Heart left ventricle (tissue), 16 donors: ENCODE measurements at regions not wholly inside any gene's neighbourhood (a gene's known extent, or its start where the extent isn't known, plus 50 kb on each side); places are given as distances from the start of the nearest gene placed in this dataset.

Experiments
- ATAC-seq, 4 donors: fragments of 200-7000 bp; cut with Tn5 transposase; one replicate each; pipeline ENCODE4 v1.9.1; 2020 to 2022; ENCODE audit warnings: moderate library complexity in 4 of 4, mild to moderate bottlenecking in 3 of 4, moderate number of reproducible peaks in 1 of 4
- DNase-seq, 5 donors: peaks; one replicate each; pipeline ENCODE4 v3.0.0-alpha.2; 2020
- H3K27ac ChIP-seq, 12 donors: fragments of 200-600 bp; sonication (generic) in 4 of 12; one replicate each; pipeline versions ENCODE4 v1.5.0 to v1.8.0; 2016 to 2022; ENCODE audit warnings: mild to moderate bottlenecking in 2 of 12
- H3K27me3 ChIP-seq, 9 donors: fragments of 200-600 bp; sonication (generic) in 2 of 9; one replicate each; pipeline versions ENCODE4 v1.5.1 to v1.8.0; 2016 to 2022; ENCODE audit warnings: mild to moderate bottlenecking in 3 of 9
- H3K36me3 ChIP-seq, 9 donors: fragments of 200-600 bp; sonication (generic) in 2 of 9; one replicate each; pipeline versions ENCODE4 v1.5.0 to v1.8.0; 2018 to 2022; ENCODE audit warnings: mild to moderate bottlenecking in 2 of 9
- H3K4me1 ChIP-seq, 12 donors: fragments of 200-600 bp; sonication (generic) in 4 of 12; one replicate each; pipeline versions ENCODE4 v1.5.0 to v1.8.0; 2016 to 2022; ENCODE audit warnings: mild to moderate bottlenecking in 3 of 12
- H3K4me3 ChIP-seq, 12 donors: fragments of 200-600 bp; sonication (generic) in 4 of 12; one replicate each; pipeline versions ENCODE4 v1.5.0 to v1.8.0; 2017 to 2022; ENCODE audit warnings: mild to moderate bottlenecking in 9 of 12, moderate library complexity in 4 of 12
- H3K9me3 ChIP-seq, 12 donors: fragments of 200-600 bp; sonication (generic) in 4 of 12; one replicate each; pipeline versions ENCODE4 v1.5.0 to v1.8.0; 2016 to 2022; ENCODE audit warnings: mild to moderate bottlenecking in 1 of 12
- CTCF ChIP-seq, 12 donors: fragments of 200-600 bp; sonication (generic) in 4 of 12; IDR thresholded peaks; one replicate each; pipeline versions ENCODE4 v1.5.0 to v1.8.0; 2018 to 2022; ENCODE audit warnings: antibody characterized with exemption in 12 of 12, mild to moderate bottlenecking in 5 of 12
- POLR2A ChIP-seq, 2 donors: fragments of 450-650 bp; IDR thresholded peaks; one replicate each; pipeline ENCODE4 v1.6.1; 2017; ENCODE audit warnings: antibody characterized with exemption in 2 of 2, mild to moderate bottlenecking in 2 of 2, moderate library complexity in 2 of 2
- WGBS, 4 donors: extraction: QIAGEN DNeasy Blood & Tissue Kit in 2 of 4; methylation state at CpG; one replicate each; pipeline versions ENCODE4 v1.1.5 to v1.1.7; 2013 to 2018; 5-methylcytosine and 5-hydroxymethylcytosine counted together
- intact Hi-C, 10 donors: fragments of 100-400 bp; cut with DNase I; formaldehyde crosslinking; loops; one replicate each; pipeline versions ENCODE4 v1.11.1 to v1.14.2; 2022
- donor health status: ischemic (EF 13 %, LVEDD 7.1; RV severe dilation, severe dysfunction).
- donor health status: healthy with polysubstance abuse.
- donor health status: DM: no; HTN: yes; CAD: no.
- donor health status: DM: no; HTN: no; CAD: no.
- donor health status: ischemic (EF 25% LVEDD 6.9; RV normal size, moderate dysfunction).
- donor health status: ischemic (EF 25% LVEDD 5.7; RV mildly dilated, moderate dysfunction).
- donor health status: healthy.
- donor health status: DM: yes; HTN: yes; CAD: no.
- donor health status: ischemic (EF 35%, LVEDD 5.7; RV mildly dilated, moderate dysfunction).
- donor health status: nonischemic (EF 11% LVEDD 7.7; RV severe dilation, severe dysfunction).
- donor health status: DM: yes; HTN: yes; CAD: no.
- donor health status: PGD.
- donor health status: ischemic (EF 29% LVEDD 5.4; RV normal size, mild dysfunction).
- donor health status: nonischemic (EF 23%, LVEDD 6.1; RV moderate dilation, normal function).

GRCh38 chr11:29353833-29354232 is 663.0 kb downstream of the KCNA4 start:
- WGBS, 4 donors = 42 to 82% (median 69%) methylated on average over 1 of the region's 1 CpG
- no peak overlapping the region for H3K27ac ChIP-seq
- intact Hi-C loops = no loop called here
- no peak for DNase-seq
- H3K4me3 ChIP-seq = no peak overlapping the region
- no peaks in the 10 kb centered on the region for H3K36me3 ChIP-seq
- no peak for ATAC-seq
- H3K9me3 ChIP-seq = no peaks in the 10 kb centered on the region
- TF ChIP-seq CTCF (IDR thresholded peaks at IDR 0.05) (no peak), POLR2A (IDR thresholded peaks at IDR 0.05) (no peak)
- no peaks in the 10 kb centered on the region for H3K27me3 ChIP-seq
- no peaks in the 10 kb centered on the region for H3K4me1 ChIP-seq

GRCh38 chr11:29352273-29352795 is 664.5 kb downstream of the KCNA4 start:
- H3K9me3 ChIP-seq = no peaks in the 10 kb centered on the region
- no peaks in the 10 kb centered on the region for H3K36me3 ChIP-seq
- 77 to 80% (median 78%) methylated on average over 3 of the region's 3 CpGs for WGBS, 4 donors
- DNase-seq (no peak), ATAC-seq (no peak)
- no peak for TF ChIP-seq CTCF (IDR thresholded peaks at IDR 0.05)
- no peak for TF ChIP-seq POLR2A (IDR thresholded peaks at IDR 0.05)
- intact Hi-C loops = no loop called here
- no peaks in the 10 kb centered on the region for H3K4me1 ChIP-seq
- H3K4me3 ChIP-seq = no peak overlapping the region
- no peak overlapping the region for H3K27ac ChIP-seq
- H3K27me3 ChIP-seq = no peaks in the 10 kb centered on the region

GRCh38 chr11:29351301-29351873 is 665.4 kb downstream of the KCNA4 start:
- no peak overlapping the region for H3K27ac ChIP-seq
- TF ChIP-seq CTCF (IDR thresholded peaks at IDR 0.05) (no peak), POLR2A (IDR thresholded peaks at IDR 0.05) (no peak)
- no peaks in the 10 kb centered on the region for H3K27me3 ChIP-seq
- no peak for ATAC-seq
- WGBS, 4 donors = 52 to 73% (median 64%) methylated on average over 1 of the region's 1 CpG
- DNase-seq = no peak
- no peak overlapping the region for H3K4me3 ChIP-seq
- H3K4me1 ChIP-seq = no peaks in the 10 kb centered on the region
- H3K9me3 ChIP-seq = no peaks in the 10 kb centered on the region
- no peaks in the 10 kb centered on the region for H3K36me3 ChIP-seq
- intact Hi-C loops = no loop called here

GRCh38 chr11:29343465-29344333 is 673.1 kb downstream of the KCNA4 start:
- no peaks in the 10 kb centered on the region for H3K9me3 ChIP-seq
- no peak overlapping the region for H3K27ac ChIP-seq
- H3K27me3 ChIP-seq = peaks cover 0 to 2% (median 0%) of the 10 kb centered on the region in 9 donors
- DNase-seq (peak; percentile 6 to 71 (median 30)), ATAC-seq (peak in 3 of 4 donors; percentile 56 to 77 (median 70))
- H3K36me3 ChIP-seq = no peaks in the 10 kb centered on the region
- TF ChIP-seq CTCF (IDR thresholded peaks at IDR 0.05) (peak; percentile 60 to 87 (median 74)), POLR2A (IDR thresholded peaks at IDR 0.05) (no peak)
- no peaks in the 10 kb centered on the region for H3K4me1 ChIP-seq
- intact Hi-C loops = loop anchor here in 1 of 10 donors (10.0 kb wide), 1 partner anchor 1571 kb away; no protein-coding TSS in a partner anchor
- 22 to 43% (median 25%) methylated on average over 8 of the region's 8 CpGs for WGBS, 4 donors
- no peak overlapping the region for H3K4me3 ChIP-seq
